ENCODE measurements at regions not wholly inside any gene's neighbourhood (a gene's known extent, or its start where the extent isn't known, plus 50 kb on each side); places are given as distances from the start of the nearest gene placed in this dataset.
"Not testable (repeated sequence)": the region's sequence is repeated elsewhere in the genome, so short reads cannot be mapped to it uniquely, and the experiment has no call there.

GRCh38 chr13:69617587-69617986 lies 490.0 kb upstream of the ATXN8OS start:
- FAIRE-seq (no peak), DNase-seq (ENCODE audit: low read depth) (no peak)
- Histone ChIP-seq H3K9ac (ENCODE audit: low read length) (no peak overlapping the region), H3K27me3 (ENCODE audit: insufficient read depth, low read length) (no peaks in the 10 kb centered on the region), H3K4me1 (ENCODE audit: insufficient read depth, low read length) (no peaks in the 10 kb centered on the region), H3K4me3 (ENCODE audit: insufficient read depth, low read depth, low read length) (no peak overlapping the region), H3K4me2 (ENCODE audit: low read length) (no peak overlapping the region), H4K20me1 (ENCODE audit: insufficient read depth, low read length) (no peaks in the 10 kb centered on the region), H3K27ac (ENCODE audit: low read depth, low read length) (no peak overlapping the region), H3K9me3 (ENCODE audit: insufficient read depth, low read depth, low read length) (no peaks in the 10 kb centered on the region), H3K36me3 (ENCODE audit: insufficient read depth, low read length) (no peaks in the 10 kb centered on the region), H2AFZ (ENCODE audit: low read depth, low read length) (no peak overlapping the region), H3K79me2 (ENCODE audit: insufficient read depth, low read length) (no peaks in the 10 kb centered on the region)
- TF ChIP-seq CTCF (IDR thresholded peaks at IDR 0.05; ENCODE audit: insufficient read depth, low read depth, low read length) (no peak), EZH2 (IDR thresholded peaks at IDR 0.05; ENCODE audit: insufficient read depth, low read length) (no peak)
- H3K27me3 Mint-ChIP-seq (ENCODE audit: low read depth, unreplicated experiment): no peaks in the 10 kb centered on the region
- H3K27ac Mint-ChIP-seq (ENCODE audit: unreplicated experiment): no peak overlapping the region
- no peaks in the 10 kb centered on the region for H3K9me3 Mint-ChIP-seq (ENCODE audit: unreplicated experiment)
- no peak overlapping the region for H3K4me3 Mint-ChIP-seq (ENCODE audit: unreplicated experiment)
- H3K36me3 Mint-ChIP-seq (ENCODE audit: low read depth, unreplicated experiment): no peaks in the 10 kb centered on the region
- H3K4me1 Mint-ChIP-seq (ENCODE audit: low read depth, unreplicated experiment): no peaks in the 10 kb centered on the region

DNA sequence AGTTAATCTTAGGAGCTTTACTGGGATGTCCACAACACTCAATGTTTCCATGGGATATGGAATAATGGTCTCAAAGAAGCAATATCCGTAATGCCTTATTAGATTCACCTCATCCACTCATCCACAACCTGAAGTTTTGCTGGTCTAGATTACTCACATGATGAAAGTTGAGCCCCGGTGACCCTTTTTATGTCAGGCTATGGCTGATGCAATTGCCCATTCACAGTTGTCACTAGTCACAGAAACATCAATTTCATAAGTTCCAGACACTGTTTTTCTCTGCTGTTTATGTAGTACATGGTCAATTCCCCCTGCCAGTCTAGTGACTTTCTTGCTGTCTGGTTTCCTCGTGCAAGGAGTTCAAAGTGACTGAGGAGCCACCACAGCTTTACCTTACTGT lies 491.2 kb upstream of the ATXN8OS start:
- H3K27ac Mint-ChIP-seq (ENCODE audit: unreplicated experiment): no peak overlapping the region
- Histone ChIP-seq H3K9ac (ENCODE audit: low read length) (no peak overlapping the region), H3K27me3 (ENCODE audit: insufficient read depth, low read length) (no peaks in the 10 kb centered on the region), H3K9me3 (ENCODE audit: insufficient read depth, low read depth, low read length) (no peaks in the 10 kb centered on the region), H2AFZ (ENCODE audit: low read depth, low read length) (no peak overlapping the region), H3K27ac (ENCODE audit: low read depth, low read length) (no peak overlapping the region), H4K20me1 (ENCODE audit: insufficient read depth, low read length) (no peaks in the 10 kb centered on the region), H3K4me2 (ENCODE audit: low read length) (no peak overlapping the region), H3K36me3 (ENCODE audit: insufficient read depth, low read length) (no peaks in the 10 kb centered on the region), H3K4me3 (ENCODE audit: insufficient read depth, low read depth, low read length) (no peak overlapping the region), H3K4me1 (ENCODE audit: insufficient read depth, low read length) (no peaks in the 10 kb centered on the region), H3K79me2 (ENCODE audit: insufficient read depth, low read length) (no peaks in the 10 kb centered on the region)
- FAIRE-seq (no peak), DNase-seq (ENCODE audit: low read depth) (no peak)
- H3K9me3 Mint-ChIP-seq (ENCODE audit: unreplicated experiment): no peaks in the 10 kb centered on the region
- no peak overlapping the region for H3K4me3 Mint-ChIP-seq (ENCODE audit: unreplicated experiment)
- H3K27me3 Mint-ChIP-seq (ENCODE audit: low read depth, unreplicated experiment): no peaks in the 10 kb centered on the region
- TF ChIP-seq CTCF (IDR thresholded peaks at IDR 0.05; ENCODE audit: insufficient read depth, low read depth, low read length) (no peak), EZH2 (IDR thresholded peaks at IDR 0.05; ENCODE audit: insufficient read depth, low read length) (no peak)
- H3K4me1 Mint-ChIP-seq (ENCODE audit: low read depth, unreplicated experiment): no peaks in the 10 kb centered on the region
- H3K36me3 Mint-ChIP-seq (ENCODE audit: low read depth, unreplicated experiment): no peaks in the 10 kb centered on the region

- H3K79me2 ChIP-seq (ENCODE audit: insufficient read depth, low read length); DNase-seq (ENCODE audit: low read depth); H3K27ac ChIP-seq (ENCODE audit: low read depth, low read length); H3K27me3 ChIP-seq (ENCODE audit: insufficient read depth, low read length); H3K4me1 ChIP-seq (ENCODE audit: insufficient read depth, low read length); H3K4me3 Mint-ChIP-seq (ENCODE audit: unreplicated experiment); H3K27ac Mint-ChIP-seq (ENCODE audit: unreplicated experiment); H3K4me2 ChIP-seq (ENCODE audit: low read length); H3K27me3 Mint-ChIP-seq (ENCODE audit: low read depth, unreplicated experiment); FAIRE-seq; H3K36me3 Mint-ChIP-seq (ENCODE audit: low read depth, unreplicated experiment); H3K9me3 ChIP-seq (ENCODE audit: insufficient read depth, low read depth, low read length); H2AFZ ChIP-seq (ENCODE audit: low read depth, low read length); H4K20me1 ChIP-seq (ENCODE audit: insufficient read depth, low read length); H3K9me3 Mint-ChIP-seq (ENCODE audit: unreplicated experiment); H3K4me1 Mint-ChIP-seq (ENCODE audit: low read depth, unreplicated experiment); H3K4me3 ChIP-seq (ENCODE audit: insufficient read depth, low read depth, low read length); H3K9ac ChIP-seq (ENCODE audit: low read length); H3K36me3 ChIP-seq (ENCODE audit: insufficient read depth, low read length): not testable (repeated sequence)
These were observed 492.6 kb upstream of the ATXN8OS start for GRCh38 chr13:69615055-69615454.
